Occipital lobe (tissue), 1 donor: ENCODE measurements at regions not wholly inside any gene's neighbourhood (a gene's known extent, or its start where the extent isn't known, plus 50 kb on each side); places are given as distances from the start of the nearest gene placed in this dataset.
"Not testable (repeated sequence)": the region's sequence is repeated elsewhere in the genome, so short reads cannot be mapped to it uniquely, and the experiment has no call there.

Experiments
- DNase-seq: peaks from one replicate; lab custom pipeline; 2025; lab: John Stamatoyannopoulos, UW

- DNase-seq: no peak
Observed at GRCh38 chr13:65529541-65529940, 1700.6 kb downstream of the PCDH9 start.

- no peak for DNase-seq
Observed at GRCh38 chr13:65508745-65509144, 1721.4 kb downstream of the PCDH9 start.

DNA sequence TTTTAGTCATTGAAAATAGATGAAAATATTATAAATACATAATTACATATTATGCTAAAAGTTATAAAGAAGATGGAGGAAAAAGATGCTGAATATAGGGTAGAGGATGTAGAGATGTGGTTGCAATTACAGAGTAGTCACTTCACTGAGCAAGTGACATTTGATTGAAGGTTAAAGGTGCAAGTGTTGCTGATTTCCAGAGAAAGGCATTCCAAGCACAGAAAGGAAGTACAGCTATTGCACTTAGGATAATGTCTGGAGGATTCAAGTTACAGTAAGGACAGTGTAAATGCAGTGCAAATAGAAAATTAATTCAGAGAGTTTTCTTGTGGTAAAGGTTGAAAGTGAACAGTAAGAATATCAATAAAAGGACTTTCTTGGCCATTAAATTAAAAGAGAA, 1721.8 kb downstream of the PCDH9 start:
- DNase-seq: no peak

- DNase-seq: no peak
Observed at GRCh38 chr13:65505941-65506340, 1724.2 kb downstream of the PCDH9 start.

- DNase-seq: no peak
Observed at GRCh38 chr13:65504213-65504612, 1725.9 kb downstream of the PCDH9 start.

GRCh38 chr13:65500481-65500880, 1729.7 kb downstream of the PCDH9 start:
- DNase-seq: no peak

DNA sequence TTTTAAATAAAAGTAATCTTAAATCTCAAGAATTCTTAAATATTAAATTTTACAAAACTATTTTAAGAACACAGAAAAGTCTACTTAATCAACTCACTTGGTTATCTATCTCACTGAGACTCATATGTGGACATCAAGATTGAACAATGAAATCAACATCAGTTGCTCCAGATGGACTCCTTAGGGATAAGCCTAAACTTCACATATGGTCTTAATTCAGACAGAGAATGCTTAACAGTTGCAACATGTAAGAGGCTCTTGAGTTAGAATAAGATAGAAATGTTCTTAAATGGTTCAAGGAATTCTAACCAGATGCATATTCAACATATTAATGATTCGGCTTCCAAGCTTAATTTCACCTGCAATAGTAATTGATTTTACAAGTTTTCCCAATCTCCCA, 1730.9 kb downstream of the PCDH9 start:
- DNase-seq: no peak

- no peak for DNase-seq
Observed at GRCh38 chr13:65497265-65497664, 1732.9 kb downstream of the PCDH9 start.

DNA sequence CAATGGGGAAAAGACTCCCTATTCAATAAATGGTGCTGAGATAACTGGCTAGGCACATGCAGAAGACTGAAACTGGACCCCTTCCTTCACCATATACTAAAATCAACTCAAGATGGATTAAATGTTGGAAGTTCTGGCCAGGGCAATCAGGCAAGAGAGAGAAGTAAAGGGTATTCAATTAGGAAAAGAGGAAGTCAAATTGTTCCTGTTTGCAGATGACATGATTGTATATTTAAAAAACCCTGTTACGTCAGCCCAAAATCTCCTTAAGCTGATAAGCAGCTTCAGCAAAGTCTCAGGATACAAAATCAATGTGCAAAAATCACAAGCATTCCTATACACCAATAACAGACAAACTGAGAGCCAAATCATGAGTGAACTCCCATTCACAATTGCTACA, 1739.4 kb downstream of the PCDH9 start:
- DNase-seq: not testable (repeated sequence)

- DNase-seq: no peak
Observed at GRCh38 chr13:65488606-65489005, 1741.5 kb downstream of the PCDH9 start.

- DNase-seq: no peak
Observed at GRCh38 chr13:65479692-65480091, 1750.4 kb downstream of the PCDH9 start.

DNA sequence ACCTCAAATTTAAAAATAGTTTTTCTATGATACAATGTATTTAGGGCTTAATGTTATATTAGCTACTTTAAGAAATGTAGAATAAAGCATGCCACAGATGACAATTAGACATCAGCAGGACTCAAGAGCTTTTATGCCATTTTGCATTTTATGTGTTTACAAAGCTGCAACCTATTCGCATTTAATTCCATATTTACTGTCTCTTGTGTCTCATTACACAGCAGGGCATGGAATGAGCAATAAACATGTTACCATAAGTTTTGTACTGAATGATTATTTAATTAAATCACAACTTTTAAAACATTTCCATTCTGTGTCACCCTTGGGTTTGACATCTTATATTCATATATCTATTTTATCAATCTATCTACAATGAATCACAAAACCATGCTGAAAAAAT, 1756.9 kb downstream of the PCDH9 start:
- no peak for DNase-seq

- DNase-seq: no peak
Observed at GRCh38 chr13:65472336-65472735, 1757.8 kb downstream of the PCDH9 start.

DNA sequence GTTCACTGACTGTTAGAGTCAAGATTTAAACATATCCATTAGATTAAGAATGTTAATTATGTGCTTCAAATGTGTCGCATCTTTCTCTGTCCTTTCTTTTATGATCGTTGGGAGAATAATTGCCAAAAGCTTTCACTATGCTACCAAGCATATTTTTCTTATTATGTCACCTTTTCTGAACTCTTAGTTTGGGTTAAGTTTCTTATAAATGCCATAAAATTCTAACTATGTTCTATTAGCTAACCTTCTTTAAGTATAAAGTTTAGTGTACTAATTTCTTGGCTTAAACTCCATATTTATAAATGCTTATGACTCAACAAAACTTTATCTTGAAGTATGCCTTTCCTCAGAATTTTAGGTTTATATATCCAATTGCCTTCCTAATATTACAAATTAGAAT, 1759.4 kb downstream of the PCDH9 start:
- DNase-seq: no peak

GRCh38 chr13:65468628-65469027, 1761.5 kb downstream of the PCDH9 start:
- no peak for DNase-seq

DNA sequence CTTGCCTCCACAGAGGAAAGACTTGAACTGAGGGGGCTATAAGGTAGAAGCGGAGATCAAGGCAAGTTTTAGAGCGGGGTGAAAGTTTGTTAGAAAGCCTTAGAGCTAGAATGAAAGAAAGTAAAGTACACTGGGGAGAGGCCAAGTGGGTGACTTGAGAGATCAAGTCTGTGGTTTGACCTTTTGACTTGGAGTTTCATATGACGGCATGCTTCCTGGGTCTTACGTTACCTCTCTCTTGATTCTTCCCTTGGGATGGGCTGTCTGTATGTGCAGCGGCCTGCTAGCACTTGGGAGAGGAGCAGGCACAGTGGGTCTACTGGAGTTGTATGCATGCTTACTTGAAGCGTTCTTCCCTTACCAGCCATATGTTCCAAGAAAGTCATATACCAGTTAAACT, 1768.5 kb downstream of the PCDH9 start:
- DNase-seq: no peak

- no peak for DNase-seq
Observed at GRCh38 chr13:65460136-65460535, 1770.0 kb downstream of the PCDH9 start.

- no peak for DNase-seq
Observed at GRCh38 chr13:65456150-65456912, 1773.8 kb downstream of the PCDH9 start.

DNA sequence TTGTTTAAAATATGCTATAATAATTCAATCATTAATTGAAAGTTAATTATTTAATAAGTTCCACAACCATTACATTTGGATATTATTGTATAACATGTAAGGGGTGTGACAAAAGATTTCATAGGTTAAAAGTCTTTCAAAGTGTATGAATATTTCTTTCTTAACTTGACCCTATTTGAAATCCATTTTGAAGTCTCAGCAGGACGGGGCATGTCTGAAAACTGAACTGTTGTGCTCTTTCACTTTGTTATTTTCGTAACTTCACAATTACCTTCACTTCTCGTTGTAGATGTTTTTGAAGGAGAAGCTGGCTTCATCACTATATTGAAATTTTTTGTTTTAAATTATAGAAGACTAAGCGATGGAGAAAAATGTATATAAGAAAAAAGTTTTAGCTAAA, 1775.7 kb downstream of the PCDH9 start:
- no peak for DNase-seq

DNA sequence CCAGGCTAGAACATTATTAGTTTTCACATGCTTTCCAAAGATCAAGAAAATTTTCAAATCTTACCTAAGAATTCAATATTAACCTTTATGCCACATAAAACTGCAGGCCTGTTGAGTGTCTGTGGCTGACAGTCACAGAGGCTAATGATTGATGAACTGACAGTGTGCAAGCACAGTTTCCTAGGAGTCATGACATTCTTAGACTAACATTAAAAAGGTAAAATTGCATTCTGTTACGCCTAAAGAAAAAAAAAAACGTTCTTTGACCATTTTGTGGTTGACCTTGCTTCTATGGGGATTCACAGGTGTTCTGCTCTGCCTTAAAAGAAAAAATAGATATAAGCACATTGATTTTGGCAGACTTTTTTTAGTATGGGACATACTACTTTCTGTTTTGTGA, 1776.2 kb downstream of the PCDH9 start:
- DNase-seq: no peak

DNA sequence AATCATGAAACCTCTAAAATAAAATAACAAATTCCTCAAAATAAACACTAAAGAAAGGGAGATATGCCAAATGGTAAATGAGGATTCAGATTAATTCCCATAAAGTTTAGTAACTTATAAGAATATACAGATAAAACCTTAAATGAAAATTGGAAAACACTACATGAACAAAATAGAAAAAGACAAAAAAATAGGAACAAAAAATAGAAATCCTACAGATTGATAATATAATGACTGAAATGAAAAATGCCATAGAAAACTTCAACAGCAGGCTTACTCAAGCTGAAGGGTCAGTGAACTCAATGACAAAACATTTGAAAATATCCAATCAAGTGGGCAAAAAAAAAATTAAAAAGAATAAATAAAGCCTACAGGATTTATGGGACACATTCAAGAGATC, 1784.8 kb downstream of the PCDH9 start:
- no peak for DNase-seq

- no peak for DNase-seq
Observed at GRCh38 chr13:65435590-65435989, 1794.5 kb downstream of the PCDH9 start.

- no peak for DNase-seq
Observed at GRCh38 chr13:65417953-65418352, 1812.2 kb downstream of the PCDH9 start.

DNA sequence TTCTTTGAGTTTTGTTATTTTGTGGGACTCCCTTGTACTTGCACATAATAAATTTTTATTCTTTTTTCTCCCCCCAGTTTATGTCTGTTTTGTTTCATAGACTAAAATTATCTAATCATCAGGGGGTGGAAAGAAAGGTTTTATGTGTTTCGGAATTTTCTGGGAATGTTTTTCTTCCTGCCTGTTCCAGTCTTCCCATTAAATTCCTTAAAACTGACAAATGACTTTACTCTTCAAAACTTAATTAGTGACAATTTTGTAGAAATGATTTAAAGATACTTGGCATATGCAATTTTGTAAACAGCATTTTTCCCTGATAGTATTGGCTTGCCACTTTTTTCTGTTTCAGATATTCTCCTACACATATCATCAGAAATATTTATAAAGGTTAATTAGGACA, 1813.4 kb downstream of the PCDH9 start:
- DNase-seq: no peak
